Spleen (tissue), 11 donors: ENCODE measurements at regions not wholly inside any gene's neighbourhood (a gene's known extent, or its start where the extent isn't known, plus 50 kb on each side); places are given as distances from the start of the nearest gene placed in this dataset.

ENCODE experiments used
- DNase-seq: peaks from one replicate; pipeline ENCODE4 v3.0.0-alpha.2; 2020
- H3K27ac ChIP-seq, 8 donors: fragments of 200-600 bp; sonication (generic) in 7 of 8; 1 replicate in 4 of 8; 2 replicates in 4 of 8; pipeline versions ENCODE4 v1.5.0 to v1.8.0; 2016 to 2021; ENCODE audit warnings: inconsistent platforms in 4 of 8, mild to moderate bottlenecking in 4 of 8, moderate library complexity in 1 of 8
- H3K27me3 ChIP-seq, 7 donors: fragments of 200-600 bp; sonication (generic) in 6 of 7; replicated peaks in 1 of 7; 1 replicate in 4 of 7; 2 replicates in 3 of 7; pipeline versions ENCODE4 v1.5.0 to v1.8.0; 2016 to 2021; ENCODE audit warnings: inconsistent platforms in 3 of 7, mild to moderate bottlenecking in 1 of 7
- H3K36me3 ChIP-seq, 6 donors: fragments of 200-600 bp; sonication (generic) in 5 of 6; 1 replicate in 4 of 6; 2 replicates in 2 of 6; pipeline versions ENCODE4 v1.5.0 to v1.8.0; 2016 to 2021; ENCODE audit warnings: inconsistent platforms in 2 of 6
- H3K4me1 ChIP-seq, 6 donors: fragments of 200-600 bp; sonication (generic) in 5 of 6; 1 replicate in 3 of 6; 2 replicates in 3 of 6; pipeline versions ENCODE4 v1.5.0 to v1.8.0; 2016 to 2021; ENCODE audit warnings: inconsistent platforms in 3 of 6
- H3K4me3 ChIP-seq, 8 donors: fragments of 200-600 bp; sonication (generic) in 7 of 8; 1 replicate in 4 of 8; 2 replicates in 4 of 8; pipeline versions ENCODE4 v1.5.0 to v1.8.0; 2016 to 2021; ENCODE audit warnings: inconsistent platforms in 4 of 8, mild to moderate bottlenecking in 4 of 8, moderate library complexity in 2 of 8
- H3K9me3 ChIP-seq, 8 donors: fragments of 200-600 bp; sonication (generic) in 7 of 8; 1 replicate in 4 of 8; 2 replicates in 4 of 8; pipeline versions ENCODE4 v1.5.0 to v1.8.0; 2016 to 2021; ENCODE audit warnings: inconsistent platforms in 4 of 8
- CTCF ChIP-seq, 11 experiments: fragments of 200-600 bp in 7 of 11; fragments of 450-650 bp in 4 of 11; sonication (generic) in 4 of 11; IDR thresholded peaks in 8 of 11; conservative IDR thresholded peaks in 3 of 11; 1 replicate in 7 of 11; 2 replicates in 4 of 11; pipeline versions ENCODE4 v1.4.0 to v1.8.0; 2016 to 2021; ENCODE audit warnings: antibody characterized with exemption in 11 of 11, inconsistent platforms in 4 of 11, mild to moderate bottlenecking in 1 of 11
- POLR2A ChIP-seq, 3 donors: fragments of 450-650 bp; IDR thresholded peaks; one replicate each; pipeline ENCODE4 v1.5.1; 2017; ENCODE audit warnings: antibody characterized with exemption in 3 of 3, mild to moderate bottlenecking in 1 of 3
- POLR2AphosphoS5 ChIP-seq, 3 donors: sonication (generic); formaldehyde crosslinking; IDR thresholded peaks; one replicate each; pipeline ENCODE4 v1.5.1; 2017; ENCODE audit warnings: antibody characterized with exemption in 3 of 3
- WGBS, 5 donors: extraction: QIAGEN DNeasy Blood & Tissue Kit in 3 of 5; methylation state at CpG; one replicate each; pipeline versions ENCODE4 v1.1.5 to v1.1.7; 2013 to 2018; 5-methylcytosine and 5-hydroxymethylcytosine counted together
- intact Hi-C: fragments of 100-400 bp; cut with DNase I; formaldehyde crosslinking; loops from one replicate; pipeline ENCODE4 v1.15.0; 2023; ENCODE audit warnings: low total_unique reads
- donor health status: healthy with polysubstance abuse.
- donor health status: DM: no; HTN: no; CAD: no; lungs with moderate emphysema.
- donor health status: DM: no; HTN: no; CAD: no.
- donor health status: Bipolar disorder and iron deficiency.
- donor health status: healthy.
- donor health status: DM: no; HTN: no; CAD: no.
- donor health status: DM: yes; HTN: yes; CAD: no.

- 21 to 28% (median 22%) methylated on average over 2 of the region's 2 CpGs for WGBS, 5 donors
- Histone ChIP-seq H3K4me3 (no peak overlapping the region), H3K27ac (peak overlapping the region in 1 of 8 donors; percentile 16), H3K4me1 (no peaks in the 10 kb centered on the region), H3K36me3 (no peaks in the 10 kb centered on the region), H3K9me3 (no peaks in the 10 kb centered on the region), H3K27me3 (peaks cover 0 to 4% (median 0%) of the 10 kb centered on the region in 7 donors)
- DNase-seq: no peak
- TF ChIP-seq CTCF (IDR thresholded peaks at IDR 0.05 in 8 of 11, conservative IDR thresholded peaks at IDR 0.05 in 3 of 11) (no peak), POLR2A (IDR thresholded peaks at IDR 0.05) (no peak), POLR2AphosphoS5 (IDR thresholded peaks at IDR 0.05) (no peak)
- intact Hi-C loops: no loop called here
Observed at GRCh38 chr4:53688186-53688790, 97.0 kb upstream of the LNX1 start.

- no peak overlapping the region for H3K27ac ChIP-seq
- no peak overlapping the region for H3K4me3 ChIP-seq
- intact Hi-C loops: no loop called here
- no peak for TF ChIP-seq POLR2AphosphoS5 (IDR thresholded peaks at IDR 0.05)
- TF ChIP-seq POLR2A (IDR thresholded peaks at IDR 0.05): no peak
- TF ChIP-seq CTCF (IDR thresholded peaks at IDR 0.05 in 8 of 11, conservative IDR thresholded peaks at IDR 0.05 in 3 of 11): no peak
- H3K4me1 ChIP-seq: no peaks in the 10 kb centered on the region
- H3K36me3 ChIP-seq: no peaks in the 10 kb centered on the region
- no peaks in the 10 kb centered on the region for H3K9me3 ChIP-seq
- H3K27me3 ChIP-seq: peaks cover 0 to 4% (median 0%) of the 10 kb centered on the region in 7 donors
- no peak for DNase-seq
- 87 to 95% (median 95%) methylated on average over 1 of the region's 1 CpG for WGBS, 5 donors
Observed at GRCh38 chr4:53686521-53686920, 95.2 kb upstream of the LNX1 start.

- Histone ChIP-seq H3K4me1 (no peaks in the 10 kb centered on the region), H3K4me3 (no peak overlapping the region), H3K36me3 (no peaks in the 10 kb centered on the region), H3K9me3 (peaks cover 0 to 3% (median 0%) of the 10 kb centered on the region in 8 donors), H3K27me3 (peaks cover 0 to 4% (median 0%) of the 10 kb centered on the region in 7 donors), H3K27ac (peak overlapping the region in 2 of 8 donors; percentile 47 to 56)
- whole genome bisulfite sequencing, 5 donors: 61 to 75% (median 72%) methylated on average over 6 of the region's 6 CpGs
- intact Hi-C loops: no loop called here
- DNase-seq: no peak
- TF ChIP-seq POLR2AphosphoS5 (IDR thresholded peaks at IDR 0.05): no peak
- TF ChIP-seq CTCF (IDR thresholded peaks at IDR 0.05 in 8 of 11, conservative IDR thresholded peaks at IDR 0.05 in 3 of 11): no peak
- TF ChIP-seq POLR2A (IDR thresholded peaks at IDR 0.05): no peak
Observed at GRCh38 chr4:53684136-53685130, 93.1 kb upstream of the LNX1 start.

- no peak overlapping the region for H3K27ac ChIP-seq
- DNase-seq: no peak
- intact Hi-C loops: no loop called here
- no peaks in the 10 kb centered on the region for H3K36me3 ChIP-seq
- no peak overlapping the region for H3K4me3 ChIP-seq
- H3K4me1 ChIP-seq: no peaks in the 10 kb centered on the region
- peaks cover 0 to 3% (median 0%) of the 10 kb centered on the region in 8 donors for H3K9me3 ChIP-seq
- no peak for TF ChIP-seq POLR2AphosphoS5 (IDR thresholded peaks at IDR 0.05)
- no peak for TF ChIP-seq CTCF (IDR thresholded peaks at IDR 0.05 in 8 of 11, conservative IDR thresholded peaks at IDR 0.05 in 3 of 11)
- H3K27me3 ChIP-seq: peaks cover 0 to 4% (median 0%) of the 10 kb centered on the region in 7 donors
- WGBS, 5 donors: 60 to 88% (median 72%) methylated on average over 2 of the region's 2 CpGs
Observed at GRCh38 chr4:53682908-53683307, 91.6 kb upstream of the LNX1 start.
